Body of pancreas (tissue), 4 donors: ENCODE measurements at regions not wholly inside any gene's neighbourhood (a gene's known extent, or its start where the extent isn't known, plus 50 kb on each side); places are given as distances from the start of the nearest gene placed in this dataset.
"Not testable (repeated sequence)": the region's sequence is repeated elsewhere in the genome, so short reads cannot be mapped to it uniquely, and the experiment has no call there.

Experiments used
- ATAC-seq: fragments of 150-250 bp; one replicate; pipeline ENCODE4 v1.9.1; 2016
- DNase-seq, 4 donors: peaks; one replicate each; pipeline ENCODE4 v3.0.0-alpha.2; 2019
- H3K27ac ChIP-seq, 4 donors: fragments of 200-600 bp; sonication (generic); 1 replicate in 3 of 4; 2 replicates in 1 of 4; pipeline versions ENCODE4 v1.5.1 to v1.6.1; 2016 to 2019; ENCODE audit warnings: mild to moderate bottlenecking in 1 of 4, mixed read lengths in 1 of 4, moderate library complexity in 1 of 4
- H3K27me3 ChIP-seq, 2 donors: fragments of 200-600 bp; sonication (generic); one replicate each; pipeline ENCODE4 v1.6.0; 2016; ENCODE audit warnings: mild to moderate bottlenecking in 1 of 2
- H3K36me3 ChIP-seq, 2 donors: fragments of 200-600 bp; sonication (generic); replicated peaks in 1 of 2; 2 replicates each; pipeline ENCODE4 v1.5.1; 2016; ENCODE audit warnings: low read depth in 2 of 2; ENCODE audit not compliant: insufficient read depth in 1 of 2
- H3K4me1 ChIP-seq: fragments of 200-600 bp; sonication (generic); one replicate; pipeline ENCODE4 v1.6.0; 2016
- H3K4me3 ChIP-seq, 2 donors: fragments of 200-600 bp; sonication (generic); 1 replicate in 1 of 2; 2 replicates in 1 of 2; pipeline ENCODE4 v1.5.1; 2016 to 2019
- H3K9me3 ChIP-seq, 3 donors: fragments of 200-600 bp; sonication (generic); 1 replicate in 2 of 3; 2 replicates in 1 of 3; pipeline ENCODE4 v1.5.1; 2016
- POLR2A ChIP-seq, 3 donors: fragments of 450-650 bp; IDR thresholded peaks; one replicate each; pipeline ENCODE4 v1.6.1; 2016; ENCODE audit warnings: antibody characterized with exemption in 3 of 3, mild to moderate bottlenecking in 2 of 3
- WGBS, 2 donors: methylation state at CpG; one replicate each; pipeline ENCODE4 v1.1.5; 2017; 5-methylcytosine and 5-hydroxymethylcytosine counted together
- intact Hi-C: fragments of 100-400 bp; cut with DNase I; formaldehyde crosslinking; loops from one replicate; pipeline ENCODE4 v1.15.1; 2023
- TF ChIP-seq, protein P1 (sequence below), 7 experiments: fragments of 450-650 bp in 4 of 7; fragments of 200-600 bp in 3 of 7; sonication (generic) in 3 of 7; IDR thresholded peaks; one replicate each; pipeline ENCODE4 v1.5.1; 2016 to 2019; ENCODE audit warnings: antibody characterized with exemption in 7 of 7

DNA sequence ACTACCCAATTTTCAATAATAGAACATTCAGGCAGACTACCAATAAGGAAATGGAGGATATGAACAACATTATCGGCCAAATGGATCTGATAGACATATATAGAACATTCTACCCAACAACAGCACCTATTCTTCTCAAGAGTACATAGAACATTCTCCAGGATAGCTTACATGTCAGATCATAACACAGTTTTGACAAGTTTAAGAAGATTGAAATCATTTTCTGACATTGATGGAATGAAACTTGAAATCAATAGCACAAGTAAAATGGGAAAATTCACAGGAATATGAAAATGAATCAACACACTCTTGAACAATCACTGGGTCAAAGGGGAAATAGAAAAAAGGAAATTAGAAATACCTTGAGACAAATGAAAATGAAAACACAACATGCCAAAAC is 94.6 kb upstream of the MEGF10 start:
- no peak for TF ChIP-seq POLR2A (IDR thresholded peaks at IDR 0.05)
- TF ChIP-seq, protein P1, sequence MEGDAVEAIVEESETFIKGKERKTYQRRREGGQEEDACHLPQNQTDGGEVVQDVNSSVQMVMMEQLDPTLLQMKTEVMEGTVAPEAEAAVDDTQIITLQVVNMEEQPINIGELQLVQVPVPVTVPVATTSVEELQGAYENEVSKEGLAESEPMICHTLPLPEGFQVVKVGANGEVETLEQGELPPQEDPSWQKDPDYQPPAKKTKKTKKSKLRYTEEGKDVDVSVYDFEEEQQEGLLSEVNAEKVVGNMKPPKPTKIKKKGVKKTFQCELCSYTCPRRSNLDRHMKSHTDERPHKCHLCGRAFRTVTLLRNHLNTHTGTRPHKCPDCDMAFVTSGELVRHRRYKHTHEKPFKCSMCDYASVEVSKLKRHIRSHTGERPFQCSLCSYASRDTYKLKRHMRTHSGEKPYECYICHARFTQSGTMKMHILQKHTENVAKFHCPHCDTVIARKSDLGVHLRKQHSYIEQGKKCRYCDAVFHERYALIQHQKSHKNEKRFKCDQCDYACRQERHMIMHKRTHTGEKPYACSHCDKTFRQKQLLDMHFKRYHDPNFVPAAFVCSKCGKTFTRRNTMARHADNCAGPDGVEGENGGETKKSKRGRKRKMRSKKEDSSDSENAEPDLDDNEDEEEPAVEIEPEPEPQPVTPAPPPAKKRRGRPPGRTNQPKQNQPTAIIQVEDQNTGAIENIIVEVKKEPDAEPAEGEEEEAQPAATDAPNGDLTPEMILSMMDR (IDR thresholded peaks at IDR 0.05) = no peak
- Histone ChIP-seq H3K27me3 (no peaks in the 10 kb centered on the region), H3K27ac (no peak overlapping the region), H3K4me1 (peaks cover 10% of the 10 kb centered on the region), H3K4me3 (no peak overlapping the region), H3K9me3 (no peaks in the 10 kb centered on the region), H3K36me3 (no peaks in the 10 kb centered on the region)
- ATAC-seq (no peak), DNase-seq (no peak)
- intact Hi-C loops = no loop called here
- 76 to 100% methylated on average over 1 of the region's 1 CpG for WGBS, 2 donors

GRCh38 chr5:127197402-127198167 is 93.0 kb upstream of the MEGF10 start:
- H3K27me3 ChIP-seq, H3K36me3 ChIP-seq, H3K9me3 ChIP-seq, H3K4me1 ChIP-seq, intact Hi-C loops, H3K27ac ChIP-seq, ATAC-seq, H3K4me3 ChIP-seq, DNase-seq: not testable (repeated sequence)
- WGBS, 2 donors = 52 to 70% methylated on average over 2 to 4 of the region's 4 CpGs

DNA sequence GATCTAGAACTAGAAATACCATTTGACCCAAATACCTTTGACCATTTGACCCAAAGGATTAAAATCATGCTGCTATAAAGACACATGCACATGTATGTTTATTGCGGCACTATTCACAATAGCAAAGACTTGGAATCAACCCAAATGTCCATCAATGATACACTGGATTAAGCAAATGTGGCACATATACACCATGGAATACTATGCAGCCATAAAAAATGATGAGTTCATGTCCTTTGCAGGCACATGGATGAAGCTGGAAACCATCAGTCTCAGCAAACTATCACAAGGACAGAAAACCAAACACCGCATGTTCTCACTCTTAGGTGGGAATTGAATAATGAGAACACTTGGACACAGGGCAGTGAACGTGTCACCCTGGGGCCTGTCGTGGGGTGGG is 87.9 kb upstream of the MEGF10 start:
- H3K4me1 ChIP-seq, intact Hi-C loops, H3K27me3 ChIP-seq, H3K27ac ChIP-seq, H3K36me3 ChIP-seq, ATAC-seq, H3K4me3 ChIP-seq, DNase-seq, H3K9me3 ChIP-seq: not testable (repeated sequence)
- 83 to 88% methylated on average over 4 of the region's 4 CpGs for WGBS, 2 donors

DNA sequence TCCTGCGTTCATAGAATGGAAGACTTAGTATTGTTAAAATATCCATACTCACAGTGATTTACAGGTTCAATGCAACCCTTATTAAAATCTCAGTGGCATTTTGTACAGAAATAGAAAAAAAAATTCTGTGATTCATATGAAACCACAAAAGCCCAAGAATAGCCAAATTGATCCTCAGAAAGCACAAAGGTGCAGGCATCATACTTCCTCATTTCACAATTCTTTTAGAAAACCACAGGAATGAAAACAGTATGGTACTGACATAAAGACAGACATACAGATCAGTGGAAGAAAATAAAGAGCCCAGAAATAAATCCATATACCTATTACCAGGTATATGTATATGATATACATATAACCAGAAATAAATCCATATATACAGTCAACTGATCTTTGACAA is 86.8 kb upstream of the MEGF10 start:
- Histone ChIP-seq H3K36me3 (no peaks in the 10 kb centered on the region), H3K27ac (no peak overlapping the region), H3K4me3 (no peak overlapping the region), H3K9me3 (no peaks in the 10 kb centered on the region), H3K4me1 (no peaks in the 10 kb centered on the region), H3K27me3 (no peaks in the 10 kb centered on the region)
- DNase-seq (no peak), ATAC-seq (no peak)
- intact Hi-C loops = no loop called here
- TF ChIP-seq, protein P1 (IDR thresholded peaks at IDR 0.05) = no peak
- no peak for TF ChIP-seq POLR2A (IDR thresholded peaks at IDR 0.05)
- 85 to 87% methylated on average over 1 of the region's 1 CpG for WGBS, 2 donors

DNA sequence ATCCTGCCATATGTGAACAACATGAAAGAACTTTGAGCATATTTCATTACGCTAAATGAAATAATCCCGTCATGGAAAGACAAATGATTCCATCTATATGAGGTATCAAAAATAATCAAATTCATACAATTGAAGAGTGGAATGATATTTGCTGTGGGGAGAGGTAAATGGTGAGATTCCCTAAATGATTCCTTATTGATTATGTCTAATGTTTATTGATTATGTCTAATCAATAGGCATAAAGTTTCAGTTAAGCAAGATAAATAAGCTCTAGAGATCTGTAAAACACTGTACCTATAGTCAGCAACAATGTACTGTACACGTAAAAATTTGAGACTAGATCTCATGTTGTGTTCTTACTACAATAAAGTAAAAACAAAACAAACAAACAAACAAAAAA is 85.4 kb upstream of the MEGF10 start:
- intact Hi-C loops = no loop called here
- H3K27me3 ChIP-seq = no peaks in the 10 kb centered on the region
- no peaks in the 10 kb centered on the region for H3K9me3 ChIP-seq
- H3K36me3 ChIP-seq = no peaks in the 10 kb centered on the region
- ATAC-seq (no peak), DNase-seq (no peak)
- H3K4me3 ChIP-seq = no peak overlapping the region
- H3K27ac ChIP-seq = no peak overlapping the region
- H3K4me1 ChIP-seq = no peaks in the 10 kb centered on the region
- 79% methylated on average over 3 of the region's 3 CpGs for WGBS, 2 donors
- no peak for TF ChIP-seq POLR2A (IDR thresholded peaks at IDR 0.05)
- TF ChIP-seq, protein P1 (IDR thresholded peaks at IDR 0.05) = no peak
